Esophagus squamous epithelium (tissue), 4 donors: ENCODE measurements at regions not wholly inside any gene's neighbourhood (a gene's known extent, or its start where the extent isn't known, plus 50 kb on each side); places are given as distances from the start of the nearest gene placed in this dataset.

ENCODE experiments used
- CTCF ChIP-seq, 6 experiments: fragments of 450-650 bp in 4 of 6; fragments of 200-600 bp in 2 of 6; sonication (generic) in 2 of 6; IDR thresholded peaks; one replicate each; pipeline ENCODE4 v1.5.1; 2016 to 2019; ENCODE audit warnings: antibody characterized with exemption in 6 of 6, mild to moderate bottlenecking in 4 of 6, moderate library complexity in 4 of 6
- POLR2A ChIP-seq, 4 donors: fragments of 450-650 bp; IDR thresholded peaks; one replicate each; pipeline ENCODE4 v1.6.1; 2017; ENCODE audit warnings: antibody characterized with exemption in 4 of 4, mild to moderate bottlenecking in 4 of 4, moderate library complexity in 3 of 4

- TF ChIP-seq CTCF (IDR thresholded peaks at IDR 0.05), result no peak
- no peak for TF ChIP-seq POLR2A (IDR thresholded peaks at IDR 0.05)
These were observed 1085.4 kb upstream of the INTU start for GRCh38 chr4:126547352-126547751.
